ENCODE measurements at regions not wholly inside any gene's neighbourhood (a gene's known extent, or its start where the extent isn't known, plus 50 kb on each side); places are given as distances from the start of the nearest gene placed in this dataset.
A peak's percentile ranks its signal among the peaks of the same experiment; 100 is the strongest.

DNA sequence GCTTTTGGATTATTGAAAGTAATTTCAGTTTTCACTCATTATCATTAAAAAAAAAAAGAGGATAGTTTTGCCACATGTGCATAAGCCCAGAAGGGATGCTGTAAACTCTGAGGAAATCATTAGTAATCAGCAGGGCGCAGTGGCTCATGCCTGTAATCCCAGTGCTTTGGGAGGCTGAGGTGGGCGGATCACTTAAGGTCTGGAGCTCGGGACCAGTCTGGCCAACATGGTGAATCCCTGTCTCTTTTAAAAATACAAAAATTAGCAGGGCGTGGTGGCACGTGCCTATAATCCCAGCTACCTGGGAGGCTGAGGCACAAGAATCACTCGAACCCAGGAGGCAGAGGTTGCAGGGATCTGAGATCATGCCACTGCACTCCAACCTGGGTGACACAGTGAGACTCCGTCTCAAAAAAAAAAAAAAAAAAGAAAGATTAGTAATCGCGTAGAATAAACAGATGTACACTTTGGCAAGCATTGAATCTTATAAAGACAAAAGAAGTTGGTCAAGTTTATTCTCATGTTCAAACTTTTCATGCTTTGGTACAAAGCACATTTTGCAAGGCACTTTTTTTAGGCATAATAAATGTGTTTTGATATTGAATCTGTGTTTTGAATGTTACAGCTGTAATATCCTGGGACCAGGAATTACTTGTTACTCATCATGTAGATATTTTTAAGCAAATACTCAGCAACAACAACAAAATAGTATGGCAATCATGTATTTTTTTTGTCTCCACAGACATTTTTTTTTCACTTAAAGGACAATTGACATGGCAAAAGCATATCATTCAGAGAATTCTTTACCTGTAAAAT lies 93.2 kb upstream of the AGTR1 start:
- Histone ChIP-seq H3K4me3 (no peak overlapping the region), H3K4me1 (no peaks in the 10 kb centered on the region), H3K27me3 (no peaks in the 10 kb centered on the region), H3K36me3 (no peaks in the 10 kb centered on the region), H3K27ac (no peak overlapping the region), H3K9me3 (no peaks in the 10 kb centered on the region)
- ATAC-seq (ENCODE audit: low FRiP score in 2 of 2) = peak in 1 of 2 donors; percentile 60
- 84 to 88% methylated on average over 9 of the region's 9 CpGs for WGBS, 2 donors
- DNase-seq = no peak
- TF ChIP-seq EP300 (IDR thresholded peaks at IDR 0.05) (no peak), POLR2AphosphoS5 (IDR thresholded peaks at IDR 0.05) (no peak), POLR2A (IDR thresholded peaks at IDR 0.05) (no peak), CTCF (IDR thresholded peaks at IDR 0.05) (no peak)

DNA sequence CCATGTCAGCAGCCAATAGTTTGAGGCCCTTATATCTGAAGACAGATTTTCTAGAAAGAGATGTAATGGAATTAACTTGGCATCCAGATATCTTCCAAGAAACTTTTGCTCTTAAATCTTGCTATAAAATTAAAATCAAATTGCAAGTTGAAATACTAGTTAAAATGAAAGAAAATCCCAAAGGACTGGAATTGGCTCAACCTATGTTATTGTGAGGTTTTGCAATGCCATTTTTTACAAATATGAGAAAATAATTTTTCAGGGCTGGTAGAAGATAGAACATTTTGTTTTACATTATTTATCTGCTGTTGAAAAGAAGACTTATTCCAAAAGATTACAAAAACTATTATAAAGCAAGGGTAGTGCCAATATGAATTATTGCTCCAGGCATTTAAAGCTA lies 92.2 kb upstream of the AGTR1 start:
- Histone ChIP-seq H3K4me3 (no peak overlapping the region), H3K9me3 (no peaks in the 10 kb centered on the region), H3K27ac (no peak overlapping the region), H3K27me3 (no peaks in the 10 kb centered on the region), H3K4me1 (no peaks in the 10 kb centered on the region), H3K36me3 (no peaks in the 10 kb centered on the region)
- ATAC-seq (ENCODE audit: low FRiP score in 2 of 2) = no peak
- DNase-seq = no peak
- TF ChIP-seq POLR2A (IDR thresholded peaks at IDR 0.05) (no peak), POLR2AphosphoS5 (IDR thresholded peaks at IDR 0.05) (no peak), EP300 (IDR thresholded peaks at IDR 0.05) (no peak), CTCF (IDR thresholded peaks at IDR 0.05) (no peak)

- H3K27me3 ChIP-seq = no peaks in the 10 kb centered on the region
- no peak overlapping the region for H3K4me3 ChIP-seq
- peak overlapping the region in 1 of 4 donors; percentile 8 for H3K27ac ChIP-seq
- no peaks in the 10 kb centered on the region for H3K9me3 ChIP-seq
- no peak for TF ChIP-seq EP300 (IDR thresholded peaks at IDR 0.05)
- TF ChIP-seq POLR2AphosphoS5 (IDR thresholded peaks at IDR 0.05) = no peak
- no peak for TF ChIP-seq CTCF (IDR thresholded peaks at IDR 0.05)
- no peak for TF ChIP-seq POLR2A (IDR thresholded peaks at IDR 0.05)
- H3K36me3 ChIP-seq = no peaks in the 10 kb centered on the region
- DNase-seq (no peak), ATAC-seq (ENCODE audit: low FRiP score in 2 of 2) (no peak)
- no peaks in the 10 kb centered on the region for H3K4me1 ChIP-seq
Observed at GRCh38 chr3:148606979-148607378, 90.7 kb upstream of the AGTR1 start.

DNA sequence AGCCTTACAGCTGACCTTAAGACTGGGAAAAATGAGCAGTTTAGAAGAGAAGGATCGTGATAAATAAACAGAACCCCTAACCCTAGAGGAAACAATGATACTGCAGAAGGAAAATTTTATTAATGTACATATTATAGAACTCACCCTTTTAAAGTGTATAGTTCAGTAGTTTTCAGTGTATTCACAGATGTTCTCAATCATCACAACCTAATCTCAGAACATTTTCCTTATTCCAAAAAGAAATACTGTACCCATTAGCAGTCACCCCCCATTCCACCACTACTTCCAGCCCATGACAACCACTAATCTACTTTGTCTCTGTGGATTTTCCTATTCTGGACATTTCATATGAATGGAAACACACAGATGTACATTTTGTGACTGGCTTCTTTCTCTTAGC lies 90.2 kb upstream of the AGTR1 start:
- peak overlapping the region in 1 of 4 donors; percentile 8 for H3K27ac ChIP-seq
- TF ChIP-seq POLR2A (IDR thresholded peaks at IDR 0.05) = no peak
- no peak for TF ChIP-seq EP300 (IDR thresholded peaks at IDR 0.05)
- TF ChIP-seq CTCF (IDR thresholded peaks at IDR 0.05) = no peak
- TF ChIP-seq POLR2AphosphoS5 (IDR thresholded peaks at IDR 0.05) = no peak
- no peak overlapping the region for H3K4me3 ChIP-seq
- DNase-seq (no peak), ATAC-seq (ENCODE audit: low FRiP score in 2 of 2) (no peak)
- H3K27me3 ChIP-seq = no peaks in the 10 kb centered on the region
- WGBS, 2 donors = 59 to 63% methylated on average over 1 of the region's 1 CpG
- H3K4me1 ChIP-seq = no peaks in the 10 kb centered on the region
- no peaks in the 10 kb centered on the region for H3K9me3 ChIP-seq
- H3K36me3 ChIP-seq = no peaks in the 10 kb centered on the region

- H3K27ac ChIP-seq = no peak overlapping the region
- no peaks in the 10 kb centered on the region for H3K4me1 ChIP-seq
- TF ChIP-seq EP300 (IDR thresholded peaks at IDR 0.05) (no peak), POLR2A (IDR thresholded peaks at IDR 0.05) (no peak), POLR2AphosphoS5 (IDR thresholded peaks at IDR 0.05) (no peak), CTCF (IDR thresholded peaks at IDR 0.05) (no peak)
- H3K4me3 ChIP-seq = no peak overlapping the region
- no peaks in the 10 kb centered on the region for H3K9me3 ChIP-seq
- ATAC-seq (ENCODE audit: low FRiP score in 2 of 2) (no peak), DNase-seq (no peak)
- H3K27me3 ChIP-seq = no peaks in the 10 kb centered on the region
- 27 to 41% methylated on average over 1 of the region's 1 CpG for WGBS, 2 donors
- H3K36me3 ChIP-seq = no peaks in the 10 kb centered on the region
Observed at GRCh38 chr3:148612278-148612677, 85.4 kb upstream of the AGTR1 start.
